ENCODE measurements at regions not wholly inside any gene's neighbourhood (a gene's known extent, or its start where the extent isn't known, plus 50 kb on each side); places are given as distances from the start of the nearest gene placed in this dataset.

- TF ChIP-seq, protein P1, sequence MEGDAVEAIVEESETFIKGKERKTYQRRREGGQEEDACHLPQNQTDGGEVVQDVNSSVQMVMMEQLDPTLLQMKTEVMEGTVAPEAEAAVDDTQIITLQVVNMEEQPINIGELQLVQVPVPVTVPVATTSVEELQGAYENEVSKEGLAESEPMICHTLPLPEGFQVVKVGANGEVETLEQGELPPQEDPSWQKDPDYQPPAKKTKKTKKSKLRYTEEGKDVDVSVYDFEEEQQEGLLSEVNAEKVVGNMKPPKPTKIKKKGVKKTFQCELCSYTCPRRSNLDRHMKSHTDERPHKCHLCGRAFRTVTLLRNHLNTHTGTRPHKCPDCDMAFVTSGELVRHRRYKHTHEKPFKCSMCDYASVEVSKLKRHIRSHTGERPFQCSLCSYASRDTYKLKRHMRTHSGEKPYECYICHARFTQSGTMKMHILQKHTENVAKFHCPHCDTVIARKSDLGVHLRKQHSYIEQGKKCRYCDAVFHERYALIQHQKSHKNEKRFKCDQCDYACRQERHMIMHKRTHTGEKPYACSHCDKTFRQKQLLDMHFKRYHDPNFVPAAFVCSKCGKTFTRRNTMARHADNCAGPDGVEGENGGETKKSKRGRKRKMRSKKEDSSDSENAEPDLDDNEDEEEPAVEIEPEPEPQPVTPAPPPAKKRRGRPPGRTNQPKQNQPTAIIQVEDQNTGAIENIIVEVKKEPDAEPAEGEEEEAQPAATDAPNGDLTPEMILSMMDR (IDR thresholded peaks at IDR 0.05) = no peak
- no peak for TF ChIP-seq POLR2A (IDR thresholded peaks at IDR 0.05)
Measured at GRCh38 chr15:38128341-38128781, 124.3 kb upstream of the SPRED1 start.

Data from Peyer's patch (tissue), 4 donors.